ENCODE measurements at regions not wholly inside any gene's neighbourhood (a gene's known extent, or its start where the extent isn't known, plus 50 kb on each side); places are given as distances from the start of the nearest gene placed in this dataset.

DNA sequence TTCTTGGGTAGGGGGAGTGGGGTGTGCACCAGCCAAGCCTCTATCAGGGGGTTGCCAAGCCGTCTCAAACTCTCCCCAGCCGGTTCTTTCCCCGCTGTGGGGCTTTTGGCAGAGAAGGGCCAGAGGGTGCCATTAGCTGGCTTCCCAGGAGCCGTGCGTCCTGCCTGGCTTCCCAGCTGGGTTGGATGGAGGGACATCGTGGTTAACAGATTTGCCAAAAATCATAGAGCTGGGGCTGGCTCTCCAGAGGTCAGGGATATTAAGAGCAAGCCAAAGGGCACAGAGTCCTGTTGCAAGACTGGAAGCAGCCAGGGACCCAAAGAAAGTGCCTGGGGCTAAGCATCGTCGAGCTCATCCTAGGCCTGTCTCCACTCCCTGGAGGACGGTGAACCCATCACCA, 104.6 kb upstream of the HES1 start:
- no peak for TF ChIP-seq EZH2phosphoT487 (IDR thresholded peaks at IDR 0.05; ENCODE audit: borderline replicate concordance)
- TF ChIP-seq, protein P1, sequence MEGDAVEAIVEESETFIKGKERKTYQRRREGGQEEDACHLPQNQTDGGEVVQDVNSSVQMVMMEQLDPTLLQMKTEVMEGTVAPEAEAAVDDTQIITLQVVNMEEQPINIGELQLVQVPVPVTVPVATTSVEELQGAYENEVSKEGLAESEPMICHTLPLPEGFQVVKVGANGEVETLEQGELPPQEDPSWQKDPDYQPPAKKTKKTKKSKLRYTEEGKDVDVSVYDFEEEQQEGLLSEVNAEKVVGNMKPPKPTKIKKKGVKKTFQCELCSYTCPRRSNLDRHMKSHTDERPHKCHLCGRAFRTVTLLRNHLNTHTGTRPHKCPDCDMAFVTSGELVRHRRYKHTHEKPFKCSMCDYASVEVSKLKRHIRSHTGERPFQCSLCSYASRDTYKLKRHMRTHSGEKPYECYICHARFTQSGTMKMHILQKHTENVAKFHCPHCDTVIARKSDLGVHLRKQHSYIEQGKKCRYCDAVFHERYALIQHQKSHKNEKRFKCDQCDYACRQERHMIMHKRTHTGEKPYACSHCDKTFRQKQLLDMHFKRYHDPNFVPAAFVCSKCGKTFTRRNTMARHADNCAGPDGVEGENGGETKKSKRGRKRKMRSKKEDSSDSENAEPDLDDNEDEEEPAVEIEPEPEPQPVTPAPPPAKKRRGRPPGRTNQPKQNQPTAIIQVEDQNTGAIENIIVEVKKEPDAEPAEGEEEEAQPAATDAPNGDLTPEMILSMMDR (conservative IDR thresholded peaks at IDR 0.05; ENCODE audit: low read length), result no peak
